ENCODE measurements at regions not wholly inside any gene's neighbourhood (a gene's known extent, or its start where the extent isn't known, plus 50 kb on each side); places are given as distances from the start of the nearest gene placed in this dataset.

GRCh38 chr5:4229414-4230292 lies 634.0 kb downstream of the IRX1 start:
- DNase-seq (ENCODE audit: low spot score), result no peak

- no peak for DNase-seq (ENCODE audit: low spot score)
Measured at GRCh38 chr5:4230471-4230785, 634.8 kb downstream of the IRX1 start.

GRCh38 chr5:4230786-4231641 lies 635.4 kb downstream of the IRX1 start:
- DNase-seq (ENCODE audit: low spot score), result no peak

DNA sequence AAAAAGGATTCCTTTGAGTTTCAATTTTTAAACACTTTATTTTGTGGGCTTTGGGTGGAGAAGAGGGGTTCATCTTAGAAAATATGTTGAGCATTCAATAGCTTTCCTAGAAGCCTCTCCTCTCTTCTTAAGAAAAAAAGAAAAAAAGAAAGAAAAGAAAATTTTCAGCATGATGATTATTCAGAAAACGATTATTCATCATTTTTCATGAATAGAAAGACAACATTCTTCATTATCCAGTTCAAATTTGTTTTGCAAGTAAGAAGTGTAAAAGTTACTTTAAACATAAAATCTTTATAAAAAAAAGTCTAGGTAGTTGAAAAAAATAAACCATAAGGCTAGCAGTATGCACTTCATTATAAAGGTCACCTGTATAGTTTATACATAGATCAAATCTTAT lies 636.5 kb downstream of the IRX1 start:
- no peak for DNase-seq (ENCODE audit: low spot score)

GRCh38 chr5:4233671-4234070 lies 638.0 kb downstream of the IRX1 start:
- no peak for DNase-seq (ENCODE audit: low spot score)

GRCh38 chr5:4243479-4244264 lies 648.0 kb downstream of the IRX1 start:
- DNase-seq (ENCODE audit: low spot score), result no peak

GRCh38 chr5:4244306-4244705 lies 648.7 kb downstream of the IRX1 start:
- no peak for DNase-seq (ENCODE audit: low spot score)

- DNase-seq (ENCODE audit: low spot score), result no peak
Measured at GRCh38 chr5:4245076-4245475, 649.4 kb downstream of the IRX1 start.

- DNase-seq (ENCODE audit: low spot score), result no peak
Measured at GRCh38 chr5:4245511-4245910, 649.9 kb downstream of the IRX1 start.

GRCh38 chr5:4246447-4246846 lies 650.8 kb downstream of the IRX1 start:
- DNase-seq (ENCODE audit: low spot score), result no peak

- DNase-seq (ENCODE audit: low spot score), result no peak
Measured at GRCh38 chr5:4250254-4250653, 654.6 kb downstream of the IRX1 start.

DNA sequence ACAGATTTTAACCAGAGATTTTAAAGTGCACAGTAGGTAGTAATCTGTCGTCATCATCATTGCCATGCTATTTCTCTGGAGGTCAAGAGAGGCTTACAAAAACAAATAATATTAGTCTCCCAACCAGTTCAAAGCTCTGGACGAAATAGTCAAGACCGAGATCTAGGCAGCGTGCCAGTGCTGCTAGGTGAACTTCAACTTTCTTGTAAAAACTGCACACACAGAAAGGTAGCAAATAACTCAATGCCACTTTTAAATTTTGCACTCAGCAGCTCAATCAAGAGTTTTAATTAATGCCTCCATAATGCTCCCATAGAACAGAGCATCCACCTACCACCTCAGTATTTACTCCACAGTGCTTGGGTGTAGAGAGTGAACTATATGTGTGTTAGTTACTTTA lies 656.8 kb downstream of the IRX1 start:
- no peak for DNase-seq (ENCODE audit: low spot score)

GRCh38 chr5:4254736-4255135 lies 659.1 kb downstream of the IRX1 start:
- DNase-seq (ENCODE audit: low spot score), result no peak

DNA sequence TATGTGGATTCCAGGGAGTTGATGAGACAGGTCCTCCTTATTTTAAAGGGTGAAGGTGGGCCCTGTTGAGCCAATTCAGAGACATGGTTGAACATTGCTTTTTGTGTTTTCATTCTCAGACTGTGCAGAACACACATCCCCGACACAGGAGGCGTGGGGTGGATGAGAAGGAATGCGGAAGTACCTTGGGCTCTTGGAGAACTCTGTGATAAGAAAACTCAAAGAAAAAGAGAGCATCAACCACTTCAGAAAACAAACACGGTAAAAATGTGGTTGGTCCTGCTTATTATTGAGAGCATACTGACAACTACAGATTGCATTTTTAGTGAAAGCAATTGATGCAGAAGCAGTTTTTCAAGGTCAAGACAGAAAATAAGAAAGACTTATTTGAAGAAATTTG lies 659.8 kb downstream of the IRX1 start:
- no peak for DNase-seq (ENCODE audit: low spot score)

- DNase-seq (ENCODE audit: low spot score), result no peak
Measured at GRCh38 chr5:4258170-4258569, 662.5 kb downstream of the IRX1 start.

GRCh38 chr5:4271193-4271592 lies 675.6 kb downstream of the IRX1 start:
- DNase-seq (ENCODE audit: low spot score), result no peak

DNA sequence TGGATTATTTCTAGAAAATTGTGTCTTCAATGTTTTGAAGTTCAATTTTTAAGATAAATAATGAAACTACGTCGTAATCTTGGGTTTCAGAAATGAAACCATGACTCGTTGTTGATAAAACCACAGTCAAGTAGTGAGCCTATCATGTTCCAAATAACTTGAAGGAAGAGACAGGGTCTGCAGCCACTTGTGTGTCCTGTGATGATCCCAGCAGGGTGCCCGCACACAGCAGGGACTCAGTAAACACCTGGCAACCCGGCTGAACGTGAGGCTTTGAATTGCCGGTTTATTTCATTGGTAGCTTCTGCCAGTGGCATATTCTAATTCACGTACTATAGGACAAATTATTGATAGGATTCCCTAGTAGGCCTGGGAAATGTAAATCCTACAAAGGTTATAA lies 679.6 kb downstream of the IRX1 start:
- DNase-seq (ENCODE audit: low spot score), result no peak

GRCh38 chr5:4294878-4295277 lies 699.2 kb downstream of the IRX1 start:
- no peak for DNase-seq (ENCODE audit: low spot score)

GRCh38 chr5:4295663-4296339 lies 700.2 kb downstream of the IRX1 start:
- DNase-seq (ENCODE audit: low spot score), result no peak

DNA sequence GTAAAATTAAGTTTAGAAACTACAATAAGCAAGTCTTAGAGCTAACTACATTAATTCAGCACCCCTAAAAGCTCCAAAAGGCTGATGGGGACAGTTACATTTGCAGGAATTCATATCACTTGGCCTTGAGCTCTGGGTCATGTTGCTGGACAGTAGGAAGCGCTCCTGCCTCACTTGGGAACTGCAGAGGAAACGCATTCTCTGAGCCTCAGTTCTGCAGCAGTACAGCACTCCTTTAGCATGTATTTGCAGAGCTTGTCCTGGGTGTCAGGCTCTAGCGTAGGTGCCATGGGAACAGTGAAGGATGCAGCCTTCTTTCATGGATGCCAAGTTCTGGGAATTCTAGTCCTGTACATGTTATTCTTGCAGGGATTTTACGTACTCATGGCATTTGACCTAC lies 710.4 kb downstream of the IRX1 start:
- DNase-seq (ENCODE audit: low spot score), result no peak

DNA sequence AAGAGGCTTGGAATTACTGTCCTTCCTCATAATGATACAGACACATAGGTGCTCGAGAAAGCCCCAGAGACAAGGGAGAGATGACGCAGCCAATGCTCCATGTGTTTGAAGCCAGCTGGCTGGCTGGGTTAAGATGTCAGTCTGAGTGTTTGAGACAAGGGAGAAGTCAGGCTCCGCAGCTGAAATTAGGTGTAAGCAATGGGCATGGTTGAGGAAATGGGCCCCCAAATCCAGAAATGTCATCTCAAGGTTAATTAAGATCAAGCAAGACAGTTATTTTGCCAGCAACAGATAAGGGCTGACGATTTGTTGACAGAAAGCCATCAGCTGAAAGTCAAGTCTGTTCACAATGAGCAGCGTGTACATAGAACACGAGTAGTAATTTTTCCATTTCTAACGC lies 713.4 kb downstream of the IRX1 start:
- no peak for DNase-seq (ENCODE audit: low spot score)

GRCh38 chr5:4313138-4313537 lies 717.5 kb downstream of the IRX1 start:
- no peak for DNase-seq (ENCODE audit: low spot score)

Measured in HuH-7.5 (cell line).